ENCODE measurements at regions not wholly inside any gene's neighbourhood (a gene's known extent, or its start where the extent isn't known, plus 50 kb on each side); places are given as distances from the start of the nearest gene placed in this dataset.
"Not testable (repeated sequence)": the region's sequence is repeated elsewhere in the genome, so short reads cannot be mapped to it uniquely, and the experiment has no call there.

DNA sequence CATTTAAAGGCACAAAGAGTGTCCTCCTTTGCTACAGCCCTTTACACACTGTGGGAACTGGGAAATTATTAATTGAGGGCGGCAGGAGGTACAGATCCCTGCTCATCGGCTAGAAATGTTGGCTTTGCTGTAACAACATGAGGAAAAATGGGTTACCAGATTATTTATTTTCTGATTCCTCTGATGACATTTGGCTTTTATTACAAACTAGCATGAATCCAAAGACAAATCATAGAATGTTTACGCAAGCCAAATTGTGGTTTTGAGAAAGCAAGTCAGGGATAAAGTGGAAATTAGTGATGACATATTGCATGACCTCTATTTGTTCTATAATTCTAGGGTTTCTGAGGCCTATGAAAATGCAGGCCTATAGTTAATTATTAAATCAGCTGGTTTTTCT lies 126.1 kb upstream of the TMEM196 start:
- H3K27ac ChIP-seq (ENCODE audit: low read length): no peak overlapping the region
- no peaks in the 10 kb centered on the region for H3K9me2 ChIP-seq (ENCODE audit: insufficient read depth, low read length)
- no peaks in the 10 kb centered on the region for H3K79me2 ChIP-seq (replicated peaks; ENCODE audit: insufficient read depth, low read length)
- no peak overlapping the region for H3K4me3 ChIP-seq (ENCODE audit: low read length)
- no peak overlapping the region for H3K4me2 ChIP-seq (ENCODE audit: low read length)
- H3K9me3 ChIP-seq (ENCODE audit: low read length): no peaks in the 10 kb centered on the region
- no peak overlapping the region for H2AFZ ChIP-seq (ENCODE audit: low read depth, low read length)
- H3F3A ChIP-seq (ENCODE audit: insufficient read depth, low read length, poor library complexity, severe bottlenecking): no peaks in the 10 kb centered on the region
- TF ChIP-seq EZH2 (IDR thresholded peaks at IDR 0.05; ENCODE audit: borderline replicate concordance, insufficient read depth, low read length, poor library complexity, severe bottlenecking) (no peak), RAD21 (conservative IDR thresholded peaks at IDR 0.05) (no peak), REST (IDR thresholded peaks at IDR 0.05; ENCODE audit: borderline replicate concordance) (no peak), EP300 (conservative IDR thresholded peaks at IDR 0.05; ENCODE audit: poor library complexity, severe bottlenecking) (no peak), TAF1 (IDR thresholded peaks at IDR 0.05; ENCODE audit: low read depth) (no peak), POLR2AphosphoS5 (IDR thresholded peaks at IDR 0.05) (no peak), CTCF (IDR thresholded peaks at IDR 0.05; ENCODE audit: poor library complexity, severe bottlenecking) (no peak), SMC3 (conservative IDR thresholded peaks at IDR 0.05; ENCODE audit: poor library complexity) (no peak), MXI1 (conservative IDR thresholded peaks at IDR 0.05; ENCODE audit: poor library complexity, severe bottlenecking) (no peak)
- H3K9ac ChIP-seq (ENCODE audit: low read length): no peak overlapping the region
- H4K20me1 ChIP-seq (ENCODE audit: insufficient read depth): no peaks in the 10 kb centered on the region
- no peaks in the 10 kb centered on the region for H3K36me3 ChIP-seq (ENCODE audit: insufficient read depth, low read length)
- no peaks in the 10 kb centered on the region for H3K27me3 ChIP-seq (ENCODE audit: insufficient read depth, low read depth, low read length)

GRCh38 chr7:19882893-19883292 lies 109.5 kb upstream of the TMEM196 start:
- H3K9me2 ChIP-seq (ENCODE audit: insufficient read depth, low read length); H2AFZ ChIP-seq (ENCODE audit: low read depth, low read length); H3K9ac ChIP-seq (ENCODE audit: low read length); H3K36me3 ChIP-seq (ENCODE audit: insufficient read depth, low read length); H3K9me3 ChIP-seq (ENCODE audit: low read length); H3K27me3 ChIP-seq (ENCODE audit: insufficient read depth, low read depth, low read length); H4K20me1 ChIP-seq (ENCODE audit: insufficient read depth); H3K27ac ChIP-seq (ENCODE audit: low read length); H3K4me3 ChIP-seq (ENCODE audit: low read length); H3F3A ChIP-seq (ENCODE audit: insufficient read depth, low read length, poor library complexity, severe bottlenecking); H3K79me2 ChIP-seq (replicated peaks; ENCODE audit: insufficient read depth, low read length); H3K4me2 ChIP-seq (ENCODE audit: low read length): not testable (repeated sequence)

GRCh38 chr7:19872094-19872493 lies 98.7 kb upstream of the TMEM196 start:
- H3K9me3 ChIP-seq (ENCODE audit: low read length): no peaks in the 10 kb centered on the region
- H2AFZ ChIP-seq (ENCODE audit: low read depth, low read length): no peak overlapping the region
- H3F3A ChIP-seq (ENCODE audit: insufficient read depth, low read length, poor library complexity, severe bottlenecking): no peaks in the 10 kb centered on the region
- no peaks in the 10 kb centered on the region for H3K36me3 ChIP-seq (ENCODE audit: insufficient read depth, low read length)
- no peak for TF ChIP-seq SMC3 (conservative IDR thresholded peaks at IDR 0.05; ENCODE audit: poor library complexity)
- no peak overlapping the region for H3K9ac ChIP-seq (ENCODE audit: low read length)
- no peaks in the 10 kb centered on the region for H4K20me1 ChIP-seq (ENCODE audit: insufficient read depth)
- no peaks in the 10 kb centered on the region for H3K27me3 ChIP-seq (ENCODE audit: insufficient read depth, low read depth, low read length)
- no peaks in the 10 kb centered on the region for H3K9me2 ChIP-seq (ENCODE audit: insufficient read depth, low read length)
- no peak overlapping the region for H3K4me2 ChIP-seq (ENCODE audit: low read length)
- no peaks in the 10 kb centered on the region for H3K79me2 ChIP-seq (replicated peaks; ENCODE audit: insufficient read depth, low read length)
- no peak overlapping the region for H3K27ac ChIP-seq (ENCODE audit: low read length)
- no peak overlapping the region for H3K4me3 ChIP-seq (ENCODE audit: low read length)

Measured in neural cell (in vitro differentiated cells).